BJ (cell line): ENCODE measurements at regions not wholly inside any gene's neighbourhood (a gene's known extent, or its start where the extent isn't known, plus 50 kb on each side); places are given as distances from the start of the nearest gene placed in this dataset.

Experiments
- CTCF ChIA-PET: fragments of 350-600 bp; formaldehyde crosslinking; extraction: SDS; loops from one replicate; lab custom pipeline; 2021; ENCODE audit warnings: antibody characterized with exemption, inconsistent platforms; lab: Yijun Ruan, JAX
- POLR2A ChIA-PET: fragments of 300-600 bp; sonication (Branson Sonifier 250); formaldehyde crosslinking; extraction: SDS; loops from one replicate; lab custom pipeline; 2021; ENCODE audit warnings: antibody characterized with exemption; lab: Charles Lee
- DNase-seq: peaks from one replicate; pipeline ENCODE4 v3.0.0-alpha.2; 2011; ENCODE audit warnings: low read depth
- H3K27me3 ChIP-seq: 2 replicates; pipeline ENCODE4 v1.6.0; 2011; ENCODE audit warnings: low read length; ENCODE audit not compliant: control insufficient read depth, insufficient read depth
- H3K36me3 ChIP-seq: 2 replicates; pipeline ENCODE4 v1.5.1; 2011; ENCODE audit warnings: low read length; ENCODE audit not compliant: control insufficient read depth, insufficient read depth
- H3K4me3 ChIP-seq: 2 replicates; pipeline ENCODE4 v1.5.1; 2011; ENCODE audit warnings: low read depth, mild to moderate bottlenecking, control low read depth, low read length
- TF ChIP-seq, protein P1 (sequence below): IDR thresholded peaks from 2 replicates; pipeline ENCODE4 v1.5.1; 2011; ENCODE audit warnings: low read depth, mild to moderate bottlenecking, control low read depth, inconsistent platforms, low read length, moderate library complexity; ENCODE audit not compliant: insufficient read depth

- no peak for DNase-seq
- no peak overlapping the region for H3K4me3 ChIP-seq
- TF ChIP-seq, protein P1, sequence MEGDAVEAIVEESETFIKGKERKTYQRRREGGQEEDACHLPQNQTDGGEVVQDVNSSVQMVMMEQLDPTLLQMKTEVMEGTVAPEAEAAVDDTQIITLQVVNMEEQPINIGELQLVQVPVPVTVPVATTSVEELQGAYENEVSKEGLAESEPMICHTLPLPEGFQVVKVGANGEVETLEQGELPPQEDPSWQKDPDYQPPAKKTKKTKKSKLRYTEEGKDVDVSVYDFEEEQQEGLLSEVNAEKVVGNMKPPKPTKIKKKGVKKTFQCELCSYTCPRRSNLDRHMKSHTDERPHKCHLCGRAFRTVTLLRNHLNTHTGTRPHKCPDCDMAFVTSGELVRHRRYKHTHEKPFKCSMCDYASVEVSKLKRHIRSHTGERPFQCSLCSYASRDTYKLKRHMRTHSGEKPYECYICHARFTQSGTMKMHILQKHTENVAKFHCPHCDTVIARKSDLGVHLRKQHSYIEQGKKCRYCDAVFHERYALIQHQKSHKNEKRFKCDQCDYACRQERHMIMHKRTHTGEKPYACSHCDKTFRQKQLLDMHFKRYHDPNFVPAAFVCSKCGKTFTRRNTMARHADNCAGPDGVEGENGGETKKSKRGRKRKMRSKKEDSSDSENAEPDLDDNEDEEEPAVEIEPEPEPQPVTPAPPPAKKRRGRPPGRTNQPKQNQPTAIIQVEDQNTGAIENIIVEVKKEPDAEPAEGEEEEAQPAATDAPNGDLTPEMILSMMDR: no peak
- H3K36me3 ChIP-seq: no peaks in the 10 kb centered on the region
- no peaks in the 10 kb centered on the region for H3K27me3 ChIP-seq
- POLR2A ChIA-PET: no interaction called here
- CTCF ChIA-PET: no interaction called here
Observed at GRCh38 chr5:17720071-17720470, 85.8 kb downstream of the TAF11L14 start.

GRCh38 chr5:17723876-17724275 lies 89.6 kb downstream of the TAF11L14 start:
- no peak for DNase-seq
- TF ChIP-seq, protein P1: no peak
- Histone ChIP-seq H3K27me3 (no peaks in the 10 kb centered on the region), H3K36me3 (no peaks in the 10 kb centered on the region), H3K4me3 (no peak overlapping the region)
- ChIA-PET POLR2A (no interaction called here), CTCF (no interaction called here)

DNA sequence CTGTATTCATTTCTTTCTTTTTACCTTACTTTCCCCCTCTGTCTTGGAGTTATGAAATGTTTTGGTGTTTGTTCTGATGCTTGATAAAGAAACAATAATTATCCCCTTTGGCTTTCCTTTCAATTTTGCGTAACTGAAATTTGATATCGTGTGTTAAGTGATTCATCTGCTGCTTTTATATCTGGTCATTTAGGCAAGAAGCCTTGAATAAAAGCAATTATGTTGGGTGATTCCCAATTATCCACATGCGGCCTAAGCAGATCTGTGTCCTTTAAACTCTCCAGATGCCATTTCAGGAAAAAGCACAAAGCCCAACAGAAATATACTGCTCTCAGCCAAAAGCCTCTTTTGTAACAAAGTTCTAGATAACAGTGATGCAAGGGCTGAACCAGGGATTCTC lies 92.8 kb downstream of the TAF11L14 start:
- ChIA-PET POLR2A (no interaction called here), CTCF (no interaction called here)
- no peaks in the 10 kb centered on the region for H3K36me3 ChIP-seq
- H3K4me3 ChIP-seq: no peak overlapping the region
- DNase-seq: no peak
- TF ChIP-seq, protein P1: no peak
- no peaks in the 10 kb centered on the region for H3K27me3 ChIP-seq

DNA sequence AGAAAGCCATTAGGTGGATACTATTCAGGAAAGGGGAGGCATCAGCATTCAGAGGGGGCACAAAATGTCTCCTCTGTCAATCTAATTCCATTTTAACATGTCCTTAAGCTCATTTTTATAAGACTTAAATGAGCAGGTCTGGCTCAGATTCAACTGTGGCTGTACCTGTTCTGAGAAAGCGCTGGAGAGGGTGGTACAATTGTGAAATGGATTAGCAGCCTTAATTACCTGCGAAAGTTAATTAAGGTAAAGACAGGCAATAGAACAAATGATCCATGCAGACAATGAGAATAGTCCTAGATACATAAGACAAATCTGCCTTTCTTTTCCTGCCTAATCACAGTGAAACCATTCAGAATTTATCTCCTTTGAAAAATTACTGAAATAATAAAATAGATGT lies 96.2 kb downstream of the TAF11L14 start:
- TF ChIP-seq, protein P1: no peak
- ChIA-PET POLR2A (no interaction called here), CTCF (no interaction called here)
- Histone ChIP-seq H3K27me3 (no peaks in the 10 kb centered on the region), H3K36me3 (no peaks in the 10 kb centered on the region), H3K4me3 (no peak overlapping the region)
- DNase-seq: no peak

- Histone ChIP-seq H3K36me3 (no peaks in the 10 kb centered on the region), H3K27me3 (no peaks in the 10 kb centered on the region), H3K4me3 (no peak overlapping the region)
- TF ChIP-seq, protein P1: no peak
- DNase-seq: no peak
- POLR2A ChIA-PET: no interaction called here
- CTCF ChIA-PET: no interaction called here
Observed at GRCh38 chr5:17732351-17732923, 98.2 kb downstream of the TAF11L14 start.
